ENCODE measurements at regions not wholly inside any gene's neighbourhood (a gene's known extent, or its start where the extent isn't known, plus 50 kb on each side); places are given as distances from the start of the nearest gene placed in this dataset.

GRCh38 chr3:161794551-161794950, 297.9 kb downstream of the OTOL1 start:
- FAIRE-seq = no peak
- Histone ChIP-seq H3K4me3 (ENCODE audit: low read depth, low read length) (no peak overlapping the region), H3K36me3 (ENCODE audit: control insufficient read depth, insufficient read depth, low read length) (no peaks in the 10 kb centered on the region), H3K27me3 (ENCODE audit: control insufficient read depth, insufficient read depth, low read length) (no peaks in the 10 kb centered on the region)
- no peak for TF ChIP-seq CTCF (IDR thresholded peaks at IDR 0.05; ENCODE audit: insufficient read depth, low read length, severe bottlenecking)
- DNase-seq (ENCODE audit: low read depth) = no peak

DNA sequence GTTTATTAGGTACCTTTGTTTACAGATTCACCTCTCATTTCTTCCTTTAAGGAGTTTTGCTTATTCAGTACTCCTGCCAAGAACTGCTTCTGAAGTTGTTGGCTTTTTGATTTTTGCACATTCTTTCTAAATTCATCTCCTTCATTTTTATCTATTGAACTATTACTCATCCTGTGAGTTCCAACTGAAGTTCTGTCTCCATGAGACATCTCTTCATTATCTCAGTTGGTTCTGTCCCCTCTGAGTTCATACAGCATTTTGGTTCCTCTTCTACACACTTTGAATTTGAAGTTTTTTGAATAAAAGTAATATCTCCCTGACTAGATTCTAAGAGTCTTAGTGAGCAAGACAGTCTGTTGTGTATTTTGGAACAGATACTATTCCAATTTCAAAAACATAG, 299.7 kb downstream of the OTOL1 start:
- no peak for TF ChIP-seq CTCF (IDR thresholded peaks at IDR 0.05; ENCODE audit: insufficient read depth, low read length, severe bottlenecking)
- FAIRE-seq = no peak
- no peak for DNase-seq (ENCODE audit: low read depth)
- Histone ChIP-seq H3K4me3 (ENCODE audit: low read depth, low read length) (no peak overlapping the region), H3K36me3 (ENCODE audit: control insufficient read depth, insufficient read depth, low read length) (no peaks in the 10 kb centered on the region), H3K27me3 (ENCODE audit: control insufficient read depth, insufficient read depth, low read length) (no peaks in the 10 kb centered on the region)

- FAIRE-seq (no peak), DNase-seq (ENCODE audit: low read depth) (no peak)
- no peak for TF ChIP-seq CTCF (IDR thresholded peaks at IDR 0.05; ENCODE audit: insufficient read depth, low read length, severe bottlenecking)
- no peak overlapping the region for H3K4me3 ChIP-seq (ENCODE audit: low read depth, low read length)
- H3K27me3 ChIP-seq (ENCODE audit: control insufficient read depth, insufficient read depth, low read length) = no peaks in the 10 kb centered on the region
- no peaks in the 10 kb centered on the region for H3K36me3 ChIP-seq (ENCODE audit: control insufficient read depth, insufficient read depth, low read length)
Measured at GRCh38 chr3:161796780-161797179, 300.2 kb downstream of the OTOL1 start.

DNA sequence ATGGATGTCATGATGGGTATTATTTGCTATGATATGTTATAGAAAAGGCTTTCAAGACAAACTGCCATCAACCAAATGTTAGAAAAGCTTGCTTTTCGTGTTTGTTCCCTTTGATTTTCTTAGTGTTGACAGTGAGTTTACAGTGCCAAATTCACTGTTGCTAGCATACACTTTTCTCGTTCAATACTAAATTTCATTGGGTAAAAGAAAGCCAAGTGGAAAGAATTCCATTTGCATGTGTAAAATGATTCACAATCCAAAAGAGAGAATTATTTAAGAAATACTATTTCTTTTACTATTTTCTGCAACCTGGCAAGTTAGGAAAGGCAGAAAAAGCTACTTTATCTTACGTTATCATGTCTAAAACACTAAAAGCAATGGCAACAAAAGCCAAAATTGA, 301.4 kb downstream of the OTOL1 start:
- no peak for TF ChIP-seq CTCF (IDR thresholded peaks at IDR 0.05; ENCODE audit: insufficient read depth, low read length, severe bottlenecking)
- no peak for FAIRE-seq
- DNase-seq (ENCODE audit: low read depth) = no peak
- H3K36me3 ChIP-seq (ENCODE audit: control insufficient read depth, insufficient read depth, low read length) = no peaks in the 10 kb centered on the region
- H3K27me3 ChIP-seq (ENCODE audit: control insufficient read depth, insufficient read depth, low read length) = no peaks in the 10 kb centered on the region
- no peak overlapping the region for H3K4me3 ChIP-seq (ENCODE audit: low read depth, low read length)

DNA sequence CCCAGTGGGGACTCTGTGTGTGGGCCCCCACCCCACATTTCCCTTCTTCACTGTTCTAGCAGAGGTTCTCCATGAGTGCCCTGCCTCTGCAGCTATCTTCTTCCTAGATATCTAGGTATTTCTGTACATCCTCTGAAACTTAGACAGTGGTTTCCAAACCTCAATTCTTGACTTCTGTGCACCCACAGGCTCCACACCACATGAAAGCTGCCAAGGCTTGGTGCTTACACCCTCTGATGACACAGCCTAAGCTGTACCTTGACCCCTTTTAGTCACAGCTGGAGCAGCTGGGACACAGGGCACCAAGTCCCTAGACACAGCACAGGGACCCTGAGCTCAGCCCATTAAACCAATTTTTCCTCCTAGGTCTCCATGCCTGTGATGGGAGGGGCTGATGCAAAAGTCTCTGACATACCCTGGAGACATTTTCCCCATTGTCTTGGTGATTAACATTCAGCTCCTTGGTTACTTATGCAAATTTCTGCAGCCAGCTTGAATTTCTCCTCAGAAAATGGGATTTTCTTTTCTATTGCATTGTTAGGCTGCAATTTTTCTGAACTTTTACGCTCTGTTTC, 304.5 kb downstream of the OTOL1 start:
- DNase-seq (ENCODE audit: low read depth) = no peak
- no peaks in the 10 kb centered on the region for H3K36me3 ChIP-seq (ENCODE audit: control insufficient read depth, insufficient read depth, low read length)
- TF ChIP-seq CTCF (IDR thresholded peaks at IDR 0.05; ENCODE audit: insufficient read depth, low read length, severe bottlenecking) = no peak
- H3K4me3 ChIP-seq (ENCODE audit: low read depth, low read length) = no peak overlapping the region
- no peak for FAIRE-seq
- H3K27me3 ChIP-seq (ENCODE audit: control insufficient read depth, insufficient read depth, low read length) = no peaks in the 10 kb centered on the region

DNA sequence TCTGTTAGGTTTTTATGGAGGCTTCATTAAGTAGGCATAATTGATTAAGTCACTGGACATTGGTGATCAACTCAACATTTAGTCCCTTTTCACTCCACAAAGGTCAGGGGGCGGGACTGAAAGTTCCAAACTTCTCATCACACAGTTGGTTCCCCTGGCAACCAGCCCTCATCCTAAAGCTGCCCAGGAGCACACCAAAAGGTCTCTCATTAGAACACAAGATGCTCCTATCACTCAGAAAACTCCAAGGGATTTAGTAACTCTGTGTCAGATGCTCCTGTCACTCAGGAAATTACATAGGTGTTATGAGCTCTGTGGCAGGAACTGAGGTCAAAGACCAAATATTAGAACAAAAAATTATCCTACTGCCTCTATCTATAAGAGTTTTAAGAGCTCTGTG, 321.5 kb downstream of the OTOL1 start:
- TF ChIP-seq CTCF (IDR thresholded peaks at IDR 0.05; ENCODE audit: insufficient read depth, low read length, severe bottlenecking) = no peak
- no peaks in the 10 kb centered on the region for H3K27me3 ChIP-seq (ENCODE audit: control insufficient read depth, insufficient read depth, low read length)
- H3K4me3 ChIP-seq (ENCODE audit: low read depth, low read length) = no peak overlapping the region
- H3K36me3 ChIP-seq (ENCODE audit: control insufficient read depth, insufficient read depth, low read length) = no peaks in the 10 kb centered on the region
- no peak for DNase-seq (ENCODE audit: low read depth)
- FAIRE-seq = no peak
